Activated CD4-positive, CD25-positive, alpha-beta regulatory T cell (primary cell): ENCODE measurements at regions not wholly inside any gene's neighbourhood (a gene's known extent, or its start where the extent isn't known, plus 50 kb on each side); places are given as distances from the start of the nearest gene placed in this dataset.
A peak's percentile ranks its signal among the peaks of the same experiment; 100 is the strongest.

ENCODE experiments used
- DNase-seq, 4 experiments: peaks; one replicate each; lab custom pipeline; 2025; lab: John Stamatoyannopoulos, UW

GRCh38 chr13:31896427-31896826 is 135.1 kb upstream of the FRY start:
- no peak for DNase-seq

DNA sequence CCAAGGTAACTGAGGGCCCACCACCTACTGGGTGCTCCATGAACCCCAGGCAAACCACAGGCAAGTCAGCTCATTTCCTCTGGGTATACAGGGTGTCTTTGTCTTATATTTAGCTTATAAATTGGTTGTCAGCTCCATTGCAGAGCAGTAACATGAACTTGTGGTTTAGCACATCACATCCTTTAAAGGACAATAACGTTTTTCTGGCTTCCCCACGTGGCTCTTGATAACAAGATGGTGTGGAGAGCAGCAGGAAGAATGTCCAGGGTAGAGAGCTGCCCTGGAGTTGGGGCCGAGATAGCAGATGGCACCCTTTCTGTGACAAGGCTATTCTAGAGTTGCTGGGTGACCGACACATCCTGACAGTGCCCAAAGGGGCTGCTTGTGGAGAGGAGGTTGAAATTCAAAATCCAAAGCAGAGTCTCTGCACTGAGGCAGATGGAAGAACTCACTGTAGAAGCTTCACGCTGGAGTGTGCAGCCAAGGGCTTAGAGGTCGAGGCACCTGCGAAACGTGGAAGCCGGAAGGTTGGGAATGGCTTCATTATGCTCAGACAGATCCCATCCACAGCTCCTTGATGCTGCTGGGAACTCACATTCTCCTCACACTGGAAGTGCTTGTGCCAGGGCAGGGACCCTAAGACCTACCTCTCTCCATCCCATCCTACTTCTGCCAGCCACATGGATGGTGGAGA is 133.0 kb upstream of the FRY start:
- DNase-seq, result no peak

GRCh38 chr13:31901985-31902384 is 129.6 kb upstream of the FRY start:
- no peak for DNase-seq

DNA sequence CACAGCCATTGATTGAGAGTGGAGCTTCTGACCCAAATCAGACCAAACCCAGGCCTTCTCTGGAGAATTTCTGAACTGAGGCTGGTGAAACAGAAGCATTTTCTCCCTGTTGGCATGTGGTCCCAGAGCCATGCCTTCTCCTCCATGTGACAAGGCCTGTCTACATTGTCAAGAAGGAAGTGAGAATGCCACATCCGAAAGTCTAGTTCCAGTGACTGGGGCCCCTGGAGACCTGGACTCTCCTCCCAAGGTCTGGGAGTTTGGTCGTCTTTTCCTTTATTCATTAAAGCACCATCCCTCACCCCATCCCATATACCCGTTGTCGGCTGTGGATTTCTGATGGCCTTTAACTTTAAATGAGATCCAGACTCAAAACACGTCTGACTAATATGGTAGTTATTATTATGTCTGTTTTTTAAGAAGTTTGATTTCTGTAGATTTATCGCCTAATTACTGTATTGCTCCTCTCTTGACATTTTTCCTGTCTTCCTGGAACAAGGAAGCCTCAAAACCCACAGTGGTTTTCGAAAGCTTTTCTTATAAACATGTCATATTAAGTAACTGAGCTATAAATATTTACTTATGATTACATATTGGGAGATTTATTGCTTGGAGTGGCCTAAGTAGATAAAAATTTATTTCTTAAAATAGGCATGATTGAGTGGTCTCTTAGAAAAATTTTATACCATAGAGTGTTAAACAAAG is 128.3 kb upstream of the FRY start:
- no peak for DNase-seq

DNA sequence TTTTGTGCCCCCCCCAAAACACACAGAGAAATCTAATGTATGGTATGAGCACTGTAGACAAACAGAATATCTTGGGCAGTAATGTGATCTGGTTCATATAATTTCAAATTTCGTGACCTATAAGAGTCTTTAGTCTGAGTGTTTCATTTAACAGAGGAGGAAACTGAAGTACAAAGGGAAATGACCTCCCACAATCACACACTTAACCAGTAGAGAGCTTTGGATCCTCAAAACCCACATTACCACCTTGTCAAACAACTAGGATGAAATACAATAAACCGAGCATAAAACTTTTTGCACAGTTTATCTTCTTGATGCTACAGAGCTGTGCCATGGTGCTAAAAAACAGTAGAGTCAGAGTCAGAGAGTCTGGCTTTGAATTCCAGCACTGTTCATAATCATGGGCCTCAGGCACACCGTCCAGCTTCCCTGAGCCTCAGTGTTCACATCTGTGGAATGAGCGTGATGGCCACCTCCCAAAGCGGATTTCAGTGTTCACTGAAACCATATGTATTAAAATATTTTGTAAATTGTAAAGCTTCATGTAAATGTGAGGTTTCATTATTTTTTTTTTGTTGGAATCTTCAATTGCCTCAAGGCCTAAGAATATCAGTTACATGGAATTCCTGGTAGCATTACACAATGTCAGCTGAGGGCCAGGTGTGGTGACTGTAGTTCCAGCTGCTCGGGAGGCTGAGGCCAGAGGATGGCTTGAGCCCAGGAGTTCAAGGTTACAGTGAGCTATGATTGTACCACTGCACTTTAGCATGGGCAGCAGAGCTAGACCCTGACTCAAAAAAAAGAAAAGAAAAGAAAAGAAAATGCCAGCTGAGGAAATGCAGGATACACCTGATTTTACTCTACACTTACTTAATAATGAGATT is 126.4 kb upstream of the FRY start:
- DNase-seq, result no peak

- DNase-seq, result no peak
Observed at GRCh38 chr13:31905961-31906360, 125.6 kb upstream of the FRY start.

DNA sequence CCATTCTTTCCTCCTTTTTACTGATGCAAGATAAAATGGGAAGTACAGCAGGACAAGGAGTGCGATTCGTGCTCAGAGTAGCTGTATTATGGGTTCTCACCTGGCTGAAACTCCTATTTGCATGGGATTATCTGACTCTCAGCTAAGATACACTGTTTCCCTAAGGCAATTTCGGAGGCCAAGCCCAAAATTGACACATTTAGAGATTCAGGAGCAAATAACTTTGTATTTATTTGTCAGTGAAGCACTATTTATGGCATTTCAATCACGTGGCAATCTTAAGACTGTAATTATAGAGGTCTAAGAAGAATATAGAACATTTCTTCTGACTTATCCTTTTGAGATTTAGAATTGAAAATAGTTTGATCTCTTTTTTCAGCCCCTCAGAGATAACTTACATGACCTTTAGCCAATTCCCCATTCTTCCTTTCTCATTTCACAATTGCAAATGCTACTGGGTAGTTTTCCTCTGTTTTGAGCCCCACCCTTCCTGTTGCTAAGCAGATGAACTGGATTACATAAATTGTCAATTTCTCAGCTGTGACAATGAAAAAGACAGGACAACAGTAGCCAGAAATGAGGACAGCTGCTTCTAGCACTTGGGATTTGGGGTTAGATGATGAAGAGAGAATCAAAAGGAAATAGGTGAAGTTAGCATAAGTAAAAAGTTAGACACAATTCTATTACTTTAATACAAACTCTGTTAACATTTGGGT is 122.7 kb upstream of the FRY start:
- DNase-seq, result no peak

- peak; percentile 5 to 10 (median 6) for DNase-seq
Observed at GRCh38 chr13:31909864-31910551, 121.6 kb upstream of the FRY start.

- no peak for DNase-seq
Observed at GRCh38 chr13:31910633-31911032, 120.9 kb upstream of the FRY start.

DNA sequence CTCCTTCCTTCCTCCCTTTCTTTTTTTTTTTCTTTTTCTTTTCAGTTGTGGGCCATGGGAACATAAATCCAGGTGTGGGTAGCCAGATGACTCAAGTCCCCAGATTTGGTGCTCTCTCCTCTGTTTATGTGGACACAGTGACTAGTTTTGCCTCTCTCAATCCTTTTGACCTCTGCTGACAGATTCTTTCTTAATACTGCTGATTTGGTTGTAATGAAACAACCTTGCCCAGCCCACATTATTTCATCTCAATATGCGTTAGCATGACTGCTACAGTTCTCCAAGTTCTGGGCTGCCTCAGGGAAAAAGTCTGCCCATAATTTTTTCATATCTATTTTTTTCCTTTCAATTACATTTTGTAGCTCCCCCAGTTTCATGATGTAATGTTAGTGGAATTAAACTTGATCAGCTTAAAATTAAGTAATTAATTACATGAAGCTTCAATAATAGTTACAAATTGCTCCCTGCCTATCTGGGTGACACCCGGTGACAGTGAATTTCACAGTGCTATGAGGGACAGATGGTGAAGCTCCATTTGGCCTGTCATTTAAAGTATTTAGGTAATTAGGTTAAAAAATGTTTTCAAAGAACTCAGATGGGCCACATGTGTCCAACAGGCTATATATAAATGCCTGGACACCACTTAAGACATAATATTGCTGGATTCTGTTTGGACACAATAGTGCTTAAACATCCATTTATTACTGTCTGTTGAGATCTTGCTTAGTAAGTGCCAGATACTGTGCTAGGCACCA is 118.8 kb upstream of the FRY start:
- DNase-seq, result no peak

- no peak for DNase-seq
Observed at GRCh38 chr13:31913459-31913858, 118.1 kb upstream of the FRY start.

DNA sequence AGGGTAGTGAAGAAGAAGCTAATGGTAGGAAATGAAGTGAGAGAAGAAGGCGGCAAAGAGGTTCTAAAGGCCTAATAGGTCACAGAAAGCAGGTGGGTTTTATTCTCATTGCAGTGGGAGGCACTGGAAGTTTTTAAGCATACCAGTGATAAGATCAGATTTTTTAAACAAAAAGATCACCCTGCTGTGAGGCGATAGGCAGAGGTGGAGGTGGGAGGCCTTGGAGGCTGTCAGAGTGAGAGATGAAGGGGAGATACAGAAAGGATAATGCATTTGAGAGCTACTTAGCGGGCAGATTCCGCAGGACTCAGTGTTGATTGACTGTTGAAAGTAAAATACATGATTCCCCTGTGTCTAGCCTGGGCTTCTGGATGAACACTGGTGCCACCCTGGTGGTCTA is 116.7 kb upstream of the FRY start:
- no peak for DNase-seq

GRCh38 chr13:31918707-31919106 is 112.9 kb upstream of the FRY start:
- no peak for DNase-seq

DNA sequence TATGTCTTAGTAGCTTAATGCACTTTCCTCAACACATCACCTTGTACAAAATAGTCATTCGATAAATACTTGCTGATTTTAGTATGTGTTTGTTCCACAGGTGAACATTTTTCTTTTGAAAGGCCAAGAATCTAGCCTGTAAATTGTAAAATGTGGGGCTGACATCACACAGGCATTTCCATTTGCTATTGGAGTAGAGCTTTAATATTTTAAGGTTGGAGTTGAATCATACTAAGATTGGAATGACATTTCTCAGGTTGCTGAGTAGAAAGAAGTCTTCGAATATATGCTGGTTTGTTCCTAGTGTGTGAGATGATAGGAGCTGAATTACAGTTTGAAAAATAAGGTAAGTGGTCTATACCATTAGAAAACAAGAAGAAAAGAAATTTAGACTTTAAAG is 112.3 kb upstream of the FRY start:
- no peak for DNase-seq

DNA sequence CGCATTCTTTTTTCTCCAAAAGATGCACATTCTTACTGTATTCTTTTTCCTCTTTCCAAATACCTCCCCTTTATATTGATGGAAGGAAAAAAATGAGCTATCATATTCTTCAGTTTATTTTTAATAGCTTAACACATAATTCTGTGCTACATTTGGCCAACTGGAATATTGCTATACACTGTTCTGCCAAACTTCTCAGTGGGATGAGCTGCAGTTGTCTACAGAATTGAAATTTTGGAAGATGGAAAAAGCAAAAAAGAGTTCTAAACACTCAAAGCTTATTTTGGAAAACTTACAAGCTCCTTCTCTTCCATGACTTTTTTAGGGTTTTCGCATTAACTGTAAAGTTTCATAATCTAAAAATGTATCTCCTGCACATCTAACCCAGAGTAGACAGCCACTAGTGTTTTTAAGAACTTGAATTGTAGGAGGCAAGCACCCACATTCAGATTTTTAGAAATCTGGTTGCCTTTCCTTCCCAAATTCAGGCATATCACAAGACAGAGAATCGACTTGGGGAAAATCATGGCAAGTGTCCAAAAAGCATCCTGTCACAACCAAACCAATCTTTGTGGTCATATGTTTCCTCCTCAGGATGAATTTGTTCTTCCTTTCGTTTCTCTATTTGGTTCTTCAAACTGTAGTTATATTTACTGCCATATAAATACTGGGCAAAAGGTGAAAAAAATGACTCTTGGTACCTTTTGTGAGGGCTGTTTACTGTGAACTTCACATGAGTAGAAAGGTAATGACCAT is 111.4 kb upstream of the FRY start:
- no peak for DNase-seq

DNA sequence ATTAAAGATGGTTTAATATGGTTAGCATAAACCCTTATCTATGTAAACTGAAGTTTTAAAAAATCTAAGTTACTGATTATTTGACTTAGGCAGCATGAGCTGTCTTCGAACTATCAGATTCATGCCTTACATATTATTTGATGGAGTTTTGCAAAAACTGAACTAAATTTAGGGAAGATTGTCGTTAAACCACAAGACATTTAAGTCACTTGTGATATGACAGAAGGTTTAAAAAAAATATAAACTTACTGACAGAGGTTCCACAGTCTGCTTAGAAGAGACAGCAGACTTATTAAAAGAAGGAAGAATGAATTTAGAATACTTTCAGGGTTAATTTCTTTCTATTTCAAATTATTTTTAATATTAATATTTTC is 110.9 kb upstream of the FRY start:
- DNase-seq, result no peak

- no peak for DNase-seq
Observed at GRCh38 chr13:31922724-31923123, 108.8 kb upstream of the FRY start.

DNA sequence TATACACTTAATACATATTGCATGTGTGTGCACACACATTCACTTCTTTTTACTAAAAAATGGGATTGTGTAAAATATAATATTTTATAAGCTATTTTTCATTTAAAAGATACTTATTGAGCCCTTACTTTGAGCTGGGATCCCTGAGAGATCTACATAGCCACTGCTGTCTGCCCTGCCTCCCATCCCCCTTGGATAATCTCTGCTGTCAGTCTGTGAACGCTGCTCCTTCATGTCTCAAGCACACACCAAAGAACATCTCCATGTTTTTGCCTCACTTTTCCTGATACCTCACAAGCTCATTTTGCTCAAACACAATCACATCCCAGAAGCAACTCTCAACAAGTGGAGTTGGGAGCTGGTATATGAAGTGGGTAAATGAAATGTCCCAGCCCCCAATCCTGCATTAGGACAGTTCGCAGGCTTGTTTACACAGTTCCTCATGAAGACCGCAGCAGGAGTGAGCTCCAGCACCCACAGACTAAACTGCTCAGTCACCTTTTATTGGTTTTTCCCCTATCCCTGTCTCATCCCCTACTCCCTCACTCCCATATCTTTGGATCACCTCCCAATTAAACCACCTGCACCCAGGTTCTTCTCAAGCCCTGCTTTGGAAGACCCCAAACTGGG is 108.3 kb upstream of the FRY start:
- no peak for DNase-seq

DNA sequence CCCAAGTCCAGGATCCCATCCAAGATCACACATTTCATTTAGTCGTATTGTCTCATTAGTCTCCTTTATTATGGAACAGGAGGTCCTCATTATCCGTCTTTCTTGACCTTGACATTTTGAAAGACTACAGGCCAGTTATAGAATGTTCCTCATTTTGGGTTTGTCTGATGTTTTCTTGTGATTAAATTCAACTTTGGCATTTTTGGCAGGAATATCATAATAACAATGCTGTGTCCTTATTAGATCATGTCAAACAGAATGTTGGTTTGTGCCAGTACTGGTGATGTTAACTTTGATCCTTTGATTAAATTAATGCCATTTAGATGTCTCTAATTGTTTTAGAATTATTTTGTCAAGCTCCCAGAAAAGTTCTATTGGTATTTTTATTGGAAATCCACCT is 106.5 kb upstream of the FRY start:
- no peak for DNase-seq

- DNase-seq, result no peak
Observed at GRCh38 chr13:31927219-31927653, 104.3 kb upstream of the FRY start.
